HCT116 (cell line): ENCODE measurements at regions not wholly inside any gene's neighbourhood (a gene's known extent, or its start where the extent isn't known, plus 50 kb on each side); places are given as distances from the start of the nearest gene placed in this dataset.

Experiments used
- TF ChIP-seq, protein P1 (sequence below), 3 experiments: fragments of 200-600 bp in 1 of 3; sonication (generic) in 1 of 3; IDR thresholded peaks in 2 of 3; conservative IDR thresholded peaks in 1 of 3; 2 replicates each; pipeline ENCODE4 v1.5.1; 2012 to 2017; ENCODE audit warnings: low read depth in 2 of 3, low read length in 2 of 3, antibody characterized with exemption in 1 of 3, borderline replicate concordance in 1 of 3, control low read depth in 1 of 3, mild to moderate bottlenecking in 1 of 3, mixed read lengths in 1 of 3, mixed run types in 1 of 3, moderate library complexity in 1 of 3; ENCODE audit not compliant: insufficient read depth in 1 of 3
- TF ChIP-seq, protein P2 (sequence below): IDR thresholded peaks from 2 replicates; pipeline ENCODE4 v1.6.1; 2012

DNA sequence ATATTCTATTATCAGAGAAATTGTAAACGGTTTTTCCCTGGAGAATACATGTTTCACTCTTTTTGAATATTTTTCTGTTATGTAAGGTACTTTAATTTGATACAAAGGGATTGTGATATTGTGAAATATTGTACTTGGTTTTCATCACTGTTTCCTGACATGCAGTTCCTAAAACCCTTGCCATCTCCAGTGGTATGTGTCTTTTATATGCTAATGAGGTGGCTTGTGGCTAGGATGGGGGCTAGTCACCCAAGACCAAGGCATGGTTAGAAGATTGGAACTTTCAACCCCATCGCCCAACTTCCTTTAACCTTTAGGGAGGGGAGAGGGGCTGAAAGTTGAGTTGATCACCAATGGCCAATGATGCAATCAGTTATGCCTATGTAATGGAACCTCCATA, 160.6 kb downstream of the TAF11L14 start:
- TF ChIP-seq, protein P1, sequence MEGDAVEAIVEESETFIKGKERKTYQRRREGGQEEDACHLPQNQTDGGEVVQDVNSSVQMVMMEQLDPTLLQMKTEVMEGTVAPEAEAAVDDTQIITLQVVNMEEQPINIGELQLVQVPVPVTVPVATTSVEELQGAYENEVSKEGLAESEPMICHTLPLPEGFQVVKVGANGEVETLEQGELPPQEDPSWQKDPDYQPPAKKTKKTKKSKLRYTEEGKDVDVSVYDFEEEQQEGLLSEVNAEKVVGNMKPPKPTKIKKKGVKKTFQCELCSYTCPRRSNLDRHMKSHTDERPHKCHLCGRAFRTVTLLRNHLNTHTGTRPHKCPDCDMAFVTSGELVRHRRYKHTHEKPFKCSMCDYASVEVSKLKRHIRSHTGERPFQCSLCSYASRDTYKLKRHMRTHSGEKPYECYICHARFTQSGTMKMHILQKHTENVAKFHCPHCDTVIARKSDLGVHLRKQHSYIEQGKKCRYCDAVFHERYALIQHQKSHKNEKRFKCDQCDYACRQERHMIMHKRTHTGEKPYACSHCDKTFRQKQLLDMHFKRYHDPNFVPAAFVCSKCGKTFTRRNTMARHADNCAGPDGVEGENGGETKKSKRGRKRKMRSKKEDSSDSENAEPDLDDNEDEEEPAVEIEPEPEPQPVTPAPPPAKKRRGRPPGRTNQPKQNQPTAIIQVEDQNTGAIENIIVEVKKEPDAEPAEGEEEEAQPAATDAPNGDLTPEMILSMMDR (IDR thresholded peaks at IDR 0.05 in 2 of 3, conservative IDR thresholded peaks at IDR 0.05 in 1 of 3; ENCODE audit: borderline replicate concordance in 1 of 3, insufficient read depth in 1 of 3, low read depth in 2 of 3, low read length in 2 of 3) = no peak
- TF ChIP-seq, protein P2, sequence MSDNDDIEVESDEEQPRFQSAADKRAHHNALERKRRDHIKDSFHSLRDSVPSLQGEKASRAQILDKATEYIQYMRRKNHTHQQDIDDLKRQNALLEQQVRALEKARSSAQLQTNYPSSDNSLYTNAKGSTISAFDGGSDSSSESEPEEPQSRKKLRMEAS = no peak
